DND-41 (cell line): ENCODE measurements at regions not wholly inside any gene's neighbourhood (a gene's known extent, or its start where the extent isn't known, plus 50 kb on each side); places are given as distances from the start of the nearest gene placed in this dataset.

Experiments
- CTCF ChIP-seq: IDR thresholded peaks from 2 replicates; pipeline ENCODE4 v1.5.1; 2012; ENCODE audit warnings: borderline replicate concordance, low read length, moderate library complexity, mild to moderate bottlenecking; ENCODE audit not compliant: poor library complexity, severe bottlenecking; ENCODE audit errors: extremely low read depth
- EZH2 ChIP-seq: IDR thresholded peaks from 3 replicates; pipeline ENCODE4 v1.6.1; 2012; ENCODE audit warnings: borderline replicate concordance, low read depth, mild to moderate bottlenecking, moderate library complexity, low read length, inconsistent platforms; ENCODE audit not compliant: severe bottlenecking

DNA sequence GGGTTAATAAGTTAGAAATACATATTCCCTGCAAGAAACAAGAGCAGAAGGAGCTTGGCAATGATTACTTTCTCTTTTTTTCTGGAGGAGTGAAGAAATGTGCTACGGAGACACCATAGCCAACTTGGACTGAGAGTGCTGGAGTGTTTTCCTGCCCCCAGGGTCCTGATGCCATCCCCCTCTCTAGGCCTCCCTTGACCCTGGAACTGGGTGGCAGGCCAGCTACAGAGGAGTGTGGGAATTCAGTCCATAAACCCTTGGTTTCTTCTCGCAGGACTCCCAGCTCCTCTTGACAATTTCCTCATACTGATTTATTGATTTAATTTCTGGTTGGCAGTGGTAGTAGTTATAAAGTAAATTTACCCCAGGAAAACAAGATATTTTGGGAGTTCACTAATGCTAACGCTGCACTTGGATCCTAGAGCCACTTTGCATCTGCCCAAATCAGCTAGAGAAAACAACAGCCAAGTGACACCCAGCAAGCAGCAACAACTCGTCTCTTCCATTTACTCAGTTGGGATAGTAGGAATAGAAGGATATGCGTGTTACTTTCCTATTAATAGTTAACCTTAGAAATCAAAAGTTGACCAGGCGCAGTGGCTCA is 76.4 kb upstream of the CELF2 start:
- TF ChIP-seq CTCF (no peak), EZH2 (no peak)
